ENCODE measurements at regions not wholly inside any gene's neighbourhood (a gene's known extent, or its start where the extent isn't known, plus 50 kb on each side); places are given as distances from the start of the nearest gene placed in this dataset.
"Not testable (repeated sequence)": the region's sequence is repeated elsewhere in the genome, so short reads cannot be mapped to it uniquely, and the experiment has no call there.

DNA sequence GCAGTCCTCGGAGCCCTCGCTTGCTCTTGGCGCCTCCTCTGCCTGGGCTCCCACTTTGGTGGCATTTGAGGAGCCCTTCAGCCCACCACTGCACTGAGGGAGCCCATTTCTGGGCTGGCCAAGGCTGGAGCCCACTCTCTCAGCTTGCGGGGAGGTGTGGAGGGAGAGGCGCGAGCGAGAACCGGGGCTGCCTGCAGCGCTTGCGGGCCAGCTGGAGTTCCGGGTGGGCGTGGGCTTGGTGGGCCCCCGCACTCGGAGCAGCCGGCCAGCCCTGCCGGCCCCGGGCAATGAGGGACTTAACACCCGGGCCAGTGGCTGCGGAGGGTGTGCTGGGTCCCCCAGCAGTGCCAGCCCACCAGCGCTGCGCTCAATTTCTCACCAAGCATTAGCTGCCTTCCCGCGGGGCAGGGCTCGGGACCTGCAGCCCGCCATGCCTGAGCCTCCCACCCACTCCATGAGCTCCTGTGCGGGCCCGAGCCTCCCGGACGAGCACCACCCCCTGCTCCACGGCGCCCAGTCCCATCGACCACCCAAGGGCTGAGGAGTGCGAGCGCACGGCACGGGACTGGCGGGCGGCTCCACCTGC is 81.4 kb upstream of the CDH9 start:
- not testable (repeated sequence) for H3K4me3 ChIP-seq, H3K27me3 ChIP-seq

DNA sequence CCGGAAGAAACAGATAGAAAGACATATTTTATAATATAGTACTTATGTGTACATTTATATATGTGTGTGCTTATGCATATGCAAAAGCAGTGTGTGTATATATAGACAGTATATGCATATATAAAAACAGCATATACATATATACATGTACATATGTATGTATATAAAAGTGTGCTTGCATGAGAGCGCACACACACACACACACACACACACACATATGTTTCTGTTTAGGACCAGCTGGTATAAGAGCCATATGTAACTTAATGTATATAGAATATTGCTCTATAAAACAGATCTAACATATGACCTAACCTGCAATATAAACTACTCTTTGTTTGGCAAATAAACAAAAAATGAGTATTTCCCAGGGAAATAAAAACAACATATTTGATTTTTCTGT is 65.1 kb upstream of the CDH9 start:
- Histone ChIP-seq H3K9me3 (no peaks in the 10 kb centered on the region), H3K27me3 (no peaks in the 10 kb centered on the region), H3K4me3 (no peak overlapping the region), H3K36me3 (no peaks in the 10 kb centered on the region)
- DNase-seq, result no peak

More for the DNA sequence above, 81.4 kb upstream of the CDH9 start:
- not testable (repeated sequence) for H3K9me3 ChIP-seq, DNase-seq, H3K36me3 ChIP-seq

DNA sequence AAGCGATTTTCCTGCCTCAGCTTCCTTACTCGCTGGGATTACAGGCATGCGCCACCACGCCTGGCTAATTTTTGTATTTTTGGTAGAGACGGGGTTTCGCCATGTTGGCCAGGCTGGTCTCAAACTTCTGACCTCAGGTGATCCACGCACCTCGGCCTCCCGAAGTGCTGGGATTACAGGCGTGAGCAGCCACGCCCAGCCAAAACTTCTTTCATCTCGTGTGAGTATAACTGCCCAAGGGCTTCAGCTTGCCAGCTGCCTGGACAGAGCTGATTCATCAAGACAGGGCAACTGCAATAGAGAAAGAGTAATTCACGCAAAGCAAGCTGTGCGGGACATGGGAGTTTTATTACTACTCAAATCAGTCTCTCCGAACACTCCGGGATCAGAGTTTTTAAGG is 57.4 kb upstream of the CDH9 start:
- not testable (repeated sequence) for H3K9me3 ChIP-seq, H3K27me3 ChIP-seq, DNase-seq, H3K36me3 ChIP-seq, H3K4me3 ChIP-seq

DNA sequence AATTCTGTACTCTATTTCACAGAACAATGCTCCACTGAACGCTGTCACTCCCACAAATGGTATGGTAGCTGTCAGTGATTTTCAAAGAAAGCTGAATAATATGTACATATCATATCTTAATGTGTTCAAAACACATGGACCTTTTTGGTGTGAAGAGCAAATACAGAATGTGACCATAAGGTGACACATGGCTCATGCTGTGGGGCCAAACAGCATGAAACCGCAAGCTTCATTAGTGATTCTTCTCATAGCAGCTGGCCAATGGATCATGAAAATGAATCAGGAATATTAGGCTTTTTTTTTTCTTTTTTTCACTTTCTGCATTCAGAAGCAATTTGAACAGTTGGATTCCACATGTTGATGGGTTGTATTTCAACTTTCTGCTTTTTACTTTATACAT is 54.9 kb upstream of the CDH9 start:
- Histone ChIP-seq H3K9me3 (no peaks in the 10 kb centered on the region), H3K4me3 (no peak overlapping the region), H3K36me3 (no peaks in the 10 kb centered on the region), H3K27me3 (no peaks in the 10 kb centered on the region)
- DNase-seq, result no peak

DNA sequence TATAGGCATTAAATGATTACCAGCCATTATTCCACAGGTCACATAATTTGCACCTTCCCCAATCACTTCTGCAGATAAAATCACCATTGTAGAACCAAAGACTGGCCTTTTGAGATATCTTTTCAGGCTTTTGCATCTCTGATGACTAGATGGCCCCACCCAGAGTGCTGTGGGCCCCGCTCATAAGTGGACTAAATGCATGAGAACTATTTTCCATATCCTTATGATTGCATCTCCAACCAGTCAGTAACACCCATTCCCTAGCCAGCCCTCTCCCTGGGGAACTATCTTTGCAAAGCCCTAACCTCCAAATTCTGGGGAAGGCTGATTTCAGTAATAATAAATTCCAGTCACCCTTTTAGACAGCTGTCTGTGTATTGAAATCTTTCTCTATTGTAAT is 53.5 kb upstream of the CDH9 start:
- H3K9me3 ChIP-seq, result no peaks in the 10 kb centered on the region
- H3K27me3 ChIP-seq, result no peaks in the 10 kb centered on the region
- DNase-seq, result no peak
- no peak overlapping the region for H3K4me3 ChIP-seq
- no peaks in the 10 kb centered on the region for H3K36me3 ChIP-seq

DNA sequence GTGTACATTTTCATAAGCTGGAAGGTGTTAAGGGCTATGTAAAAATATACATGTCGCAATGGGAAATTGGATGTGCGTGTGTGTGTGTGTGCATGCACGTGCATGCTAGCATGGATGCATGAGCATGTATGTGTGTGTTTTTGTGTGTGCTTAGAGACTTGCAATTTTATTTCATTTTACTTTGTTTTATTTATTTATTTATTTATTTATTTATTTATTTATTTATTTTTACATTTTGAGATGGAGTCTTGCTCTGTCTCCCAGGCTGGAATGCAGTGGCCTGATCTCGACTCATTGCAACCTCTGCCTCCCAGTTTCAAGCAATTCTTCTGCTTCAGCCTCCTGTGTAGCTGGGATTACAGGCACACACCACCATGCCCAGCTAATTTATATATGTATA is 50.4 kb upstream of the CDH9 start:
- H3K27me3 ChIP-seq, H3K36me3 ChIP-seq, H3K4me3 ChIP-seq, DNase-seq, H3K9me3 ChIP-seq: not testable (repeated sequence)

All from MG63 (cell line).